GM18870 (cell line): ENCODE measurements at regions not wholly inside any gene's neighbourhood (a gene's known extent, or its start where the extent isn't known, plus 50 kb on each side); places are given as distances from the start of the nearest gene placed in this dataset.

Source experiments
- ATAC-seq: cut with Tn5 transposase; IDR thresholded peaks from one replicate; pipeline ENCODE4 v1.9.1; 2021; ENCODE audit warnings: moderate library complexity; ENCODE audit not compliant: unreplicated experiment

- no peak for ATAC-seq
Observed at GRCh38 chr11:13907678-13908077, 54.8 kb upstream of the SPON1 start.

GRCh38 chr11:13908535-13908934, 54.0 kb upstream of the SPON1 start:
- no peak for ATAC-seq
